ENCODE measurements at regions not wholly inside any gene's neighbourhood (a gene's known extent, or its start where the extent isn't known, plus 50 kb on each side); places are given as distances from the start of the nearest gene placed in this dataset.

GRCh38 chr1:13922466-13923110 lies 222.6 kb downstream of the PRDM2 start:
- no peak for DNase-seq (ENCODE audit: low read depth in 2 of 2)

- DNase-seq (ENCODE audit: low read depth in 2 of 2): no peak
These were observed 226.6 kb downstream of the PRDM2 start for GRCh38 chr1:13926556-13926955.

- DNase-seq (ENCODE audit: low read depth in 2 of 2): no peak
These were observed 227.7 kb downstream of the PRDM2 start for GRCh38 chr1:13927736-13928135.

DNA sequence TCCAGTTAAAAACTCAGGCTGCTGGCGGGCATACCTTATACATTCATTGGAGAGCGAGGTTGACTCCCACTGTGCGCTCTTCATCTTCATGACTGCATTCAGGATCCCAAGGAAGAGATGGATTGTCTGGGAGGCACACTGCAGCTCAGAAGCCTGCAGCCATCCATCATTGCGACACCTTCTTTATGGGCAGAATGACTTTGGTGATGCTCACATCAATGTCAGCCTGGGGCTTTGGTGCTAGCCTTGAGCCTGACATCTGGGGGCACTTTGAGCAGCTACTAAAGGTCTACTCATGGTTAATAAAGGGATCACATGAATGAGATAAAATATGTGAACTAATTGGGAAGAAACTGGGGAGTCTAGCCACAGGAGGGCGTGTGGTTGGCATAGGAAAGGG lies 229.3 kb downstream of the PRDM2 start:
- DNase-seq (ENCODE audit: low read depth in 2 of 2): no peak

DNA sequence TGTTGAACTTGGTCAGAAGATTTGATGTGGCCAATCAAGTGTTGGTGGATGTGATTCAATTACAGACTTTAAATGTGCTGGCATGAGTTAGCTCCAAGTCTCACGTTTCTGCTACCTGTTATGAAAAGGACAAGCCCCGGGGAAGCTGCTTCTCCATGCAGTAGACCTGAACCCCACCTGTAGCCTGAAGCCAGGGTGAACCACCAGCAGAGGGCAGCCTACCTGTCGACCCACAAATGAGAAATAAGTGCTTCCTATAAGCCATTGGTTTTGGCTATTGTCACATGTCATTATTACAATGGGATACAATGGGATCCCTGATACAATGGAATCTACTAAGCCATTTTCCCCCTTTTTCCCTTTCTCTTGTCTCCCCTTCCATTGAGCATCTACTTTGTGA lies 230.2 kb downstream of the PRDM2 start:
- DNase-seq (ENCODE audit: low read depth in 2 of 2): no peak

DNA sequence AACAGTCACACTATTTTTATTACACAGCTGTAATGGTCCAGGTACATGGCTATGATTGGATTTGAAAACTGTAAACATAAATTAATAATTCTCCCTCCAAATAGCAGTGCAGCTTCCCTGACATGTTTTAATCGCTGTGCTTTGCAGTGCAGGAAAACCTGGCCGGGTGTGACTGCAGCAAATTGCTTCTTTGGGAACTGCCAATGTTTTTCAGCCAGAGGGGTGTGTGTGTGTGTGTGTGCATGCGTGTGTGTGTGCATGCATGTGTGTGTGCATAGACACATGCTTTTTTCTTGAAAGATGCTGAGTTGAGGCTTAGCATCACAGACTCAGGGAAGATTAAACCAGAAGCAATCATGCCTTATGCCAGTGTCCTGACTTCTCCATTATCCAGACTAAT lies 231.2 kb downstream of the PRDM2 start:
- no peak for DNase-seq (ENCODE audit: low read depth in 2 of 2)

- no peak for DNase-seq (ENCODE audit: low read depth in 2 of 2)
These were observed 235.3 kb downstream of the PRDM2 start for GRCh38 chr1:13935336-13935735.

DNA sequence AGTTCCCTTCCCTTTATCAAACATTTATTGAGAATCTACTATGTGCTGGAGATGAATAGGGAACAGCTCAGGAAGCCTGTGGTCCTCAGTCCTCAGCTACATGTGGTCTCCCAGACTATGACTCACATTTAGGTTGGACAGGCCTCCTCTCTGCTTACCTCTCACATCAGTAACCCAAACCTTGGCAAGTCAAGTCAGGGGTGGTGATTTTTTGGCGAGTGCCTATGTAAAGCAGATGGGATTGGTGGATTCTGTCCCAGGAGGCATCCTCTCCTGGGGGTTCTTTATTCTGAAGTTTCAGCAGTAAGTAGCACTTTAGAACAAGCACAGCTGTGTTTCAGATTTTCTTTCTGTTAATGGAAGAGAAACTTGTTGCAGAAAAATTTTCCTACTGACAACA lies 241.3 kb downstream of the PRDM2 start:
- no peak for DNase-seq (ENCODE audit: low read depth in 2 of 2)

- DNase-seq (ENCODE audit: low read depth in 2 of 2): no peak
These were observed 243.1 kb downstream of the PRDM2 start for GRCh38 chr1:13943055-13943454.

DNA sequence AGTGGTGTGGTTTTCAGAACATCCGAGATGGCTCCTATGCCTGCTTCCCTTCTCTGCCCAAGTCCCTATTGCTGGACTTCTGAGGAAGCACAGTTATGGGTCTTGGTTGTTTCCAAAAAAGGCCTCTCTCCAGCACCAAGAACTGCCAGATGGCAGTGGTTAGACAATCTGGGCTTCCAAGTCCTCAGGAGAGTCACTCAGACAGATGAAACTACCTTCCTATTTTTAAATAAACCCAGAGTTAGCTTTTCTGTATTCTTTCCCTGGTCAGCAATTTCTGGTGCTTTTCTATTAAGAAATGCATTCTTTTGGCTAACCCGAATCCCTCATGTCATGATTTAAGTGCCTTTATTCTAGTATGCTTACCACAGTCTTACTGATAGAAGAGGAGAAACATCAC lies 245.9 kb downstream of the PRDM2 start:
- no peak for DNase-seq (ENCODE audit: low read depth in 2 of 2)

GRCh38 chr1:13947658-13948057 lies 247.7 kb downstream of the PRDM2 start:
- DNase-seq (ENCODE audit: low read depth in 2 of 2): no peak

DNA sequence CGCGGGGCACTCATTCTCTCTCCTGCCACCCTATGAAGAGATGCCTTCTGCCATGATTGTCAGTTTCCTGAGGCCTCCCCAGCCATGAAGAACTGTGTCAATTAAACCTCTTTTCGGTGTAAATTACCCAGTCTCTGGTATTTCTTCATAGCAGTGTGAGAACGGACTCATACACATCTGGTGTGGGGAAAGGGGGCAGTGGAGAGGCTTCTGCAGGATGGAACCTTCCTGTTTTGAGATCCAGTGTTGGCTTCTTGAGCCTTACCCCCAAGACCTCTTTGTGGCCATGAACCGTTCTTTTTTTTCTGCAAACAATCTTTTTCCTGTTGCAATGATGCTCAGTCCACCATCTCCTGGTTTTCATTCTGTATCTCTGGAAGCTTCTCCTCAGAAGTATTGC lies 248.4 kb downstream of the PRDM2 start:
- no peak for DNase-seq (ENCODE audit: low read depth in 2 of 2)

DNA sequence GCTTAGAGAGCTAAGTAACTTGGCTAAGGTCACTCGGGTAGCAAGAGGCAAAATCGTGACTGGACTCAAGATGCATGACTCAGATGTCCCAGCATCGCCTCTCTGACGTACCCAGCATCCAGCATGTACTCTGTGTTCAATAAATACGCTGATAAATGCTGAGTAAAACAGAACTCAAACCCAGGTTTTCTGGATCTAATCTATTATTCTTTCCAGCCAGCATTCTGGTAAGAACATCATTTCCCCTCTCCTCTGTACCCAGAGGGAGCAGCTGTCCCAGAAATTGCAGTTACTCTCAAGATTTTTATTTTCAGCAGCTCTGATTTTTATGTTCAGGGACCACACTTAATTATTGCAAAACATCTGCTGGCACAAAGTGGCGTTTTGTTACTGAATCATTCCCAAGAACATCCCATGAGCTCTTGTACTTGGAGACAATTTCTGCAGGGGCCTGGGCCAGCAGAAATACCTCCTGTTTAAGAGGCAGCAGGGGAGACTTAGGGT lies 249.0 kb downstream of the PRDM2 start:
- no peak for DNase-seq (ENCODE audit: low read depth in 2 of 2)

DNA sequence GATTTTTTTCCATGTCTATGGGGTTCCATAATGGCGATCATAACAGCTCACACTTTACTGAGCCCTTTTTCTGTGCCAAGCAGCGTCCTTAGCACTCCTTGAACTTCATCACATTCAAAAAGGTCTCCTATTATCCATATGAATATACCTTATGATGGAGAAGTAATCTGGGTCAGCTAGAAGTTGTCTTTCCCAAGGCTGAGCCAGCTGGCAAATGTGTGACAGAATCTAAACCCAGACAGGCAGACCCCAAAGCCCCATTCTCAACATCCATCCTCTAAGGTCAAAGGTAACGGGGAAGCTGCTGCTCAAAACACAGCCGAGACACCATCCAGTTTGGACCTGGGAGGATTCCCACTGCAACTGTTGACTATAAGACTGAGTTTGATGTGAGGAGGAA lies 249.6 kb downstream of the PRDM2 start:
- no peak for DNase-seq (ENCODE audit: low read depth in 2 of 2)

- no peak for DNase-seq (ENCODE audit: low read depth in 2 of 2)
These were observed 250.6 kb downstream of the PRDM2 start for GRCh38 chr1:13950637-13951036.

DNA sequence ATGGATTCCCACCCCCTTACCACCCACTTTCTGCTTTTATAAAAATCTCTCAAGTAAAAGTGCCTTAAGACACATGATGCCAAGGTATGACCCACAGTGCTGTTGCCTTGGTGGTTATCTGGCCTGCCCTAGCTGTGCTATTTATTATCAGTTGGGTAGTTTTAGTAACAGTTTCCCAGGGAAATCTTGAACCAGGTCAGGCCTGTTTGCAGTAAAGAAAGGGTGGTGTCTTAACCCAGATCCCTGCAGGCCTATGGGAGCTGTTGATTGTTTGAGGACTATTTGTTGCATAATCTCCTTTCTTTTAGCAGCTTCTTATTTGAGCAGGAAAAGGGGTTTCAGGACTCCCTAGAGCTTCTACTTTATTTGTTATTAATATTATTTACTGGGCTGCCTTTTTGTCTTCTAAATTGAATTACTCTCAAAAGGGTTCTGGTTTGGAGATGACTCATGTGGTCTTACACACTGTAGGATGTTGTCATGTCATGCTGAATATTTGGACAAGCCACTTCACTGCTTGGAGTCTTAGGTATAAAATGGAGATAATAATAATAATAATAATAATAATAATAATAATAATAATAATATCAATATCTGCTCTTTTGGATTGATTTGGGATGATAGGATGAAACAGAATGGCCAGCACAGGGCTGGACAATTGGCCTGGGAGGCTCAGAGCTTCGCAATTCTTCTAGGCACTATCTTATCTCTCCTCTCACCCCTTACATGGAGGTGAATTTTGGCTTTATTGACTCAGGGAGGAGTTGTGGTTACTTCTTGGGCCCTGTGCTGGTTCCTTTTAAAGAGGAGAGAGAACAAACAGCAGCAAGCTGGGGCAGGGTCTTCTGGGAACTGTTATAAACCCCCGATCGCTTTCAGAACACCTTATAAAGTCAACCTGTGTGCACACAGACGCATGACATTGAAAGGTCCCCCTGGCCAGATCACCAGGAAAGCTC lies 252.1 kb downstream of the PRDM2 start:
- no peak for DNase-seq (ENCODE audit: low read depth in 2 of 2)

- DNase-seq (ENCODE audit: low read depth in 2 of 2): no peak
These were observed 253.0 kb downstream of the PRDM2 start for GRCh38 chr1:13952985-13953384.

DNA sequence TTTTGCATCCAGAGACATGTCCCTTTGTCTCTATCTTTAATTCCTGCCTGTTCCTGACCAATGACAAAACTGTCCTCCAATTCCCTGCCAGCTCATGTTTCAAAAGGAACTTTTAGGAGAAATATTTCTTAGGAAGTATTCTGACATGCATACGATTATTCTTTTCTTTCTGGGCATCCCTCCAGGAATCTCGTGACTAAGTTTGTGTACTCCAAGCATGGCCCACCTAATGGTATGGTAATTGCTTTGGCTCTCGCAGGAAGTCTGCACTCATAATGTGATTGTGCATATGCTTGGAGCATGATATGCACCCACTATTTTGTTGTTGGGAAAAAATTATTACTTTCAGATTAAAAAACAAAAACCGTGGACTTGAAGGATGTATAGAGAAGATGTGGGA lies 256.4 kb downstream of the PRDM2 start:
- no peak for DNase-seq (ENCODE audit: low read depth in 2 of 2)

GRCh38 chr1:13960375-13960987 lies 260.5 kb downstream of the PRDM2 start:
- peak in 1 of 2 donors; percentile 25 for DNase-seq (ENCODE audit: low read depth in 2 of 2)

GRCh38 chr1:13964768-13965167 lies 264.8 kb downstream of the PRDM2 start:
- no peak for DNase-seq (ENCODE audit: low read depth in 2 of 2)

DNA sequence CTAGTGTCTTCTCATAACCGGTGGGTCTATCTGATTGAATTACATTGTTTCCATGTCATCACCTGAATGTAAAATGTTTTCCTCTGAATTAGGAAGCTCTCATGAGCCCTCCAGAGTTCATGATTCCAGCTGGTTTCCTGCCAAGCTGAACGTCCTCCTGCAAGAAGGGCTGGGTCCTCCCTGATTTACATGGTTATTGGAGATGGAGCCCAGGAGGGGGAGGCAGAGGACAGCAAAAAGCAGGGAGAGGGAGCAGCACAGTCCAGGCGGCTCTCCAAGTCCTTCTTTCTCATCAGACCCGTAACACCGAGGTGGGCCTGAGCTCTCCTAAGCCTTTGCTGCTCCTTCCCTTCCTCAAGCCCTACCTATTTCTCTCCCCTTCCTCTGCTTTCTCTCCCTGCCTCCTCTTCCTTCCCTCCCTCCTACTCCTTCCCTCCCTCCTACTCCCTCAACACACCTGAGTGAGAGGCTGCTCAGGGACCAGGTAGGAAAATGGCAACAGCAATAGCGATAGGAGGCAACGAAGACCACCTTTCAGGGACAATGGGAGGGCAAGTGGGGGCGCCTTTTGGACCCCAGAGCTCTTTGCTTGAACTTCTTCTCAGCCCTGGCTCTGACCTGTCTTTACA lies 265.9 kb downstream of the PRDM2 start:
- DNase-seq (ENCODE audit: low read depth in 2 of 2): no peak

- no peak for DNase-seq (ENCODE audit: low read depth in 2 of 2)
These were observed 267.7 kb downstream of the PRDM2 start for GRCh38 chr1:13967707-13968106.

All from stimulated activated CD8-positive, alpha-beta memory T cell treated with anti-CD3 and anti-CD28 coated beads, Interleukin-15, amount 100 ng/mL, for 4 hours (primary cell).